ENCODE measurements at regions not wholly inside any gene's neighbourhood (a gene's known extent, or its start where the extent isn't known, plus 50 kb on each side); places are given as distances from the start of the nearest gene placed in this dataset.

DNA sequence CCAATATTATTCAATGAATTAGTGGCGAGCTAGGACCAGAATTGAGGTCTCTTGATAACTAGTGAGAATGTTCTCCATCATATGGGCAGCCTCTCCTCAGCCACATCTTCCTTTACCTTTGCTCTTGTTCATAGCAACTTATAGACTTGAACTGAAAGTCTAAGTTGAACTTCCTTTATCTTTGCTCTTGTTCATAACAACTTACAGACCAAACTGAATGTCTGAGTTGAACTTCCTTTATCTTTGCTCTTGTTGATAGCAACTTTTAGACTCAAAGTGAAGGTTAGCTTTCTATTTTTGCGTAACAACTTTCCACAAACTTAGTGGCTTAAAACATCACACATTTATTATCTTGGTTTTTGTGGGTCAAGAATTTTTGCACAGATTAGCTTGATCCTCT lies 146.4 kb upstream of the C9orf72 start:
- no peak for TF ChIP-seq ZNF274 (IDR thresholded peaks at IDR 0.05; ENCODE audit: low read depth, low read length)
- no peak for TF ChIP-seq YY1 (IDR thresholded peaks at IDR 0.05; ENCODE audit: insufficient read depth, insufficient read length)

Data from NT2/D1 (cell line).